WTC11 (cell line): ENCODE measurements at regions not wholly inside any gene's neighbourhood (a gene's known extent, or its start where the extent isn't known, plus 50 kb on each side); places are given as distances from the start of the nearest gene placed in this dataset.

Source experiments
- ATAC-seq: fragments of 200-7000 bp; cut with Tn5 transposase; 2 replicates; pipeline ENCODE4 v1.10.0; 2021; ENCODE audit warnings: mild to moderate bottlenecking, moderate library complexity
- CTCF ChIA-PET: fragments of 300-600 bp; sonication (Branson Sonifier 250); formaldehyde crosslinking; loops from one replicate; lab custom pipeline; 2021; ENCODE audit warnings: antibody characterized with exemption; lab: Charles Lee
- POLR2A ChIA-PET: fragments of 350-600 bp; sonication (Branson Sonifier 250); formaldehyde crosslinking; loops from one replicate; lab custom pipeline; 2021; ENCODE audit warnings: antibody characterized with exemption; lab: Charles Lee
- DNase-seq: peaks from one replicate; pipeline ENCODE4 v3.0.0; 2021; ENCODE audit warnings: low spot score
- H3K27ac Mint-ChIP-seq: 2 replicates; pipeline ENCODE4 v1.8.0; 2021; ENCODE audit warnings: mixed read lengths
- H3K27me3 Mint-ChIP-seq: 2 replicates; pipeline ENCODE4 v1.8.0; 2021; ENCODE audit warnings: low read depth, mild to moderate bottlenecking, moderate library complexity, mixed read lengths
- H3K36me3 Mint-ChIP-seq: 2 replicates; pipeline ENCODE4 v1.8.0; 2021; ENCODE audit warnings: mixed read lengths
- H3K4me1 Mint-ChIP-seq: 2 replicates; pipeline ENCODE4 v1.8.0; 2022; ENCODE audit warnings: mixed read lengths
- H3K4me3 Mint-ChIP-seq: 2 replicates; pipeline ENCODE4 v1.8.0; 2021; ENCODE audit warnings: mild to moderate bottlenecking, moderate library complexity, mixed read lengths
- H3K9me3 Mint-ChIP-seq: 2 replicates; pipeline ENCODE4 v1.8.0; 2021; ENCODE audit warnings: mixed read lengths
- ATF1 ChIP-seq: sonication (generic); formaldehyde crosslinking; IDR thresholded peaks from 2 replicates; pipeline ENCODE4 v1.8.1; 2023; ENCODE audit warnings: mild to moderate bottlenecking, moderate library complexity, missing genetic modification reagents
- CBFB ChIP-seq: sonication (generic); formaldehyde crosslinking; IDR thresholded peaks from 2 replicates; pipeline ENCODE4 v1.8.1; 2022; ENCODE audit warnings: mild to moderate bottlenecking, low read depth, missing genetic modification reagents
- ELF4 ChIP-seq: sonication (generic); formaldehyde crosslinking; IDR thresholded peaks from 2 replicates; pipeline ENCODE4 v1.8.1; 2022; ENCODE audit warnings: low read depth, mild to moderate bottlenecking, moderate library complexity, missing genetic modification reagents
- EMX1 ChIP-seq: fragments of 250-450 bp; sonication (Bioruptor Pico); IDR thresholded peaks from 2 replicates; pipeline ENCODE4 v1.8.0; 2021; ENCODE audit warnings: mild to moderate bottlenecking
- FOXP1 ChIP-seq: sonication (generic); formaldehyde crosslinking; IDR thresholded peaks from 2 replicates; pipeline ENCODE4 v1.8.0; 2022; ENCODE audit warnings: missing genetic modification reagents, mild to moderate bottlenecking, moderate library complexity, borderline replicate concordance
- GRHL2 ChIP-seq: fragments of 250-450 bp; sonication (Bioruptor Pico); IDR thresholded peaks from 2 replicates; pipeline ENCODE4 v1.8.0; 2022; ENCODE audit warnings: mild to moderate bottlenecking, moderate library complexity; ENCODE audit not compliant: insufficient replicate concordance, severe bottlenecking
- GTF2I ChIP-seq: fragments of 250-450 bp; sonication (Bioruptor Pico); conservative IDR thresholded peaks from 2 replicates; pipeline ENCODE4 v1.4.0; 2021; ENCODE audit warnings: mild to moderate bottlenecking
- HMGA2 ChIP-seq: fragments of 250-450 bp; sonication (Bioruptor Pico); IDR thresholded peaks from 2 replicates; pipeline ENCODE4 v1.4.0; 2021; ENCODE audit warnings: mild to moderate bottlenecking, moderate library complexity
- IRF2 ChIP-seq: sonication (generic); formaldehyde crosslinking; IDR thresholded peaks from 2 replicates; pipeline ENCODE4 v1.8.0; 2022; ENCODE audit warnings: low read depth, missing genetic modification reagents, borderline replicate concordance
- JUN ChIP-seq: sonication (generic); formaldehyde crosslinking; IDR thresholded peaks from 2 replicates; pipeline ENCODE4 v1.8.0; 2023; ENCODE audit warnings: mild to moderate bottlenecking, missing genetic modification reagents
- MLX ChIP-seq: sonication (generic); formaldehyde crosslinking; IDR thresholded peaks from 2 replicates; pipeline ENCODE4 v1.8.1; 2023; ENCODE audit warnings: mild to moderate bottlenecking, missing genetic modification reagents, moderate library complexity
- MXD4 ChIP-seq: fragments of 250-450 bp; sonication (Bioruptor Pico); IDR thresholded peaks from 2 replicates; pipeline ENCODE4 v1.8.0; 2021; ENCODE audit warnings: mild to moderate bottlenecking, moderate library complexity, borderline replicate concordance
- NFYB ChIP-seq: sonication (generic); formaldehyde crosslinking; conservative IDR thresholded peaks from 2 replicates; pipeline ENCODE4 v1.8.0; 2022; ENCODE audit warnings: low read depth, missing genetic modification reagents
- OVOL2 ChIP-seq: fragments of 250-450 bp; sonication (Bioruptor Pico); IDR thresholded peaks from 2 replicates; pipeline ENCODE4 v1.9.0; 2021; ENCODE audit warnings: mild to moderate bottlenecking, borderline replicate concordance
- PRDM15 ChIP-seq: sonication (generic); formaldehyde crosslinking; IDR thresholded peaks from 2 replicates; pipeline ENCODE4 v1.8.0; 2022; ENCODE audit warnings: missing genetic modification reagents
- PREB ChIP-seq: sonication (generic); formaldehyde crosslinking; IDR thresholded peaks from 2 replicates; pipeline ENCODE4 v1.8.1; 2022; ENCODE audit warnings: mild to moderate bottlenecking, missing genetic modification reagents, moderate library complexity, borderline replicate concordance
- PRRX2 ChIP-seq: fragments of 250-450 bp; sonication (Bioruptor Pico); IDR thresholded peaks from 2 replicates; pipeline ENCODE4 v1.8.0; 2021; ENCODE audit warnings: mild to moderate bottlenecking
- SOX15 ChIP-seq: fragments of 250-450 bp; sonication (Bioruptor Pico); IDR thresholded peaks from 2 replicates; pipeline ENCODE4 v1.9.0; 2021; ENCODE audit warnings: mild to moderate bottlenecking
- ZNF219 ChIP-seq: sonication (generic); formaldehyde crosslinking; IDR thresholded peaks from 2 replicates; pipeline ENCODE4 v1.8.0; 2023; ENCODE audit warnings: missing genetic modification reagents, mild to moderate bottlenecking, borderline replicate concordance
- TF ChIP-seq, protein P1 (sequence below): sonication (generic); formaldehyde crosslinking; IDR thresholded peaks from 2 replicates; pipeline ENCODE4 v1.8.1; 2022; ENCODE audit warnings: missing genetic modification reagents, borderline replicate concordance
- TF ChIP-seq, protein P2 (sequence below): sonication (generic); formaldehyde crosslinking; IDR thresholded peaks from 2 replicates; pipeline ENCODE4 v1.8.1; 2022; ENCODE audit warnings: low read depth, missing genetic modification reagents, borderline replicate concordance
- TF ChIP-seq, protein P3 (sequence below): sonication (generic); formaldehyde crosslinking; IDR thresholded peaks from 2 replicates; pipeline ENCODE4 v1.8.1; 2023; ENCODE audit warnings: mild to moderate bottlenecking, moderate library complexity, missing genetic modification reagents
- TF ChIP-seq, protein P4 (sequence below): sonication (generic); formaldehyde crosslinking; IDR thresholded peaks from 2 replicates; pipeline ENCODE4 v1.8.1; 2022; ENCODE audit warnings: low read depth, mild to moderate bottlenecking, moderate library complexity, missing genetic modification reagents, borderline replicate concordance

- TF ChIP-seq, protein P1, sequence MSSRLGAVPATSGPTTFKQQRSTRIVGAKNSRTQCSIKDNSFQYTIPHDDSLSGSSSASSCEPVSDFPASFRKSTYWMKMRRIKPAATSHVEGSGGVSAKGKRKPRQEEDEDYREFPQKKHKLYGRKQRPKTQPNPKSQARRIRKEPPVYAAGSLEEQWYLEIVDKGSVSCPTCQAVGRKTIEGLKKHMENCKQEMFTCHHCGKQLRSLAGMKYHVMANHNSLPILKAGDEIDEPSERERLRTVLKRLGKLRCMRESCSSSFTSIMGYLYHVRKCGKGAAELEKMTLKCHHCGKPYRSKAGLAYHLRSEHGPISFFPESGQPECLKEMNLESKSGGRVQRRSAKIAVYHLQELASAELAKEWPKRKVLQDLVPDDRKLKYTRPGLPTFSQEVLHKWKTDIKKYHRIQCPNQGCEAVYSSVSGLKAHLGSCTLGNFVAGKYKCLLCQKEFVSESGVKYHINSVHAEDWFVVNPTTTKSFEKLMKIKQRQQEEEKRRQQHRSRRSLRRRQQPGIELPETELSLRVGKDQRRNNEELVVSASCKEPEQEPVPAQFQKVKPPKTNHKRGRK (CRISPR knock-in tag): no peak
- no peak for TF ChIP-seq SOX15 (CRISPR knock-in tag)
- TF ChIP-seq FOXP1 (CRISPR knock-in tag): no peak
- TF ChIP-seq, protein P2, sequence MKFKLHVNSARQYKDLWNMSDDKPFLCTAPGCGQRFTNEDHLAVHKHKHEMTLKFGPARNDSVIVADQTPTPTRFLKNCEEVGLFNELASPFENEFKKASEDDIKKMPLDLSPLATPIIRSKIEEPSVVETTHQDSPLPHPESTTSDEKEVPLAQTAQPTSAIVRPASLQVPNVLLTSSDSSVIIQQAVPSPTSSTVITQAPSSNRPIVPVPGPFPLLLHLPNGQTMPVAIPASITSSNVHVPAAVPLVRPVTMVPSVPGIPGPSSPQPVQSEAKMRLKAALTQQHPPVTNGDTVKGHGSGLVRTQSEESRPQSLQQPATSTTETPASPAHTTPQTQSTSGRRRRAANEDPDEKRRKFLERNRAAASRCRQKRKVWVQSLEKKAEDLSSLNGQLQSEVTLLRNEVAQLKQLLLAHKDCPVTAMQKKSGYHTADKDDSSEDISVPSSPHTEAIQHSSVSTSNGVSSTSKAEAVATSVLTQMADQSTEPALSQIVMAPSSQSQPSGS (CRISPR knock-in tag): no peak
- TF ChIP-seq CBFB (CRISPR knock-in tag): no peak
- no peak for TF ChIP-seq IRF2 (CRISPR knock-in tag)
- TF ChIP-seq, protein P3, sequence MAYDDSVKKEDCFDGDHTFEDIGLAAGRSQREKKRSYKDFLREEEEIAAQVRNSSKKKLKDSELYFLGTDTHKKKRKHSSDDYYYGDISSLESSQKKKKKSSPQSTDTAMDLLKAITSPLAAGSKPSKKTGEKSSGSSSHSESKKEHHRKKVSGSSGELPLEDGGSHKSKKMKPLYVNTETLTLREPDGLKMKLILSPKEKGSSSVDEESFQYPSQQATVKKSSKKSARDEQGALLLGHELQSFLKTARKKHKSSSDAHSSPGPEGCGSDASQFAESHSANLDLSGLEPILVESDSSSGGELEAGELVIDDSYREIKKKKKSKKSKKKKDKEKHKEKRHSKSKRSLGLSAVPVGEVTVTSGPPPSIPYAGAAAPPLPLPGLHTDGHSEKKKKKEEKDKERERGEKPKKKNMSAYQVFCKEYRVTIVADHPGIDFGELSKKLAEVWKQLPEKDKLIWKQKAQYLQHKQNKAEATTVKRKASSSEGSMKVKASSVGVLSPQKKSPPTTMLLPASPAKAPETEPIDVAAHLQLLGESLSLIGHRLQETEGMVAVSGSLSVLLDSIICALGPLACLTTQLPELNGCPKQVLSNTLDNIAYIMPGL (CRISPR knock-in tag): no peak
- no peak for TF ChIP-seq MLX (CRISPR knock-in tag)
- no peak for TF ChIP-seq MXD4 (CRISPR knock-in tag)
- TF ChIP-seq ELF4 (CRISPR knock-in tag): no peak
Observed at GRCh38 chr2:19059076-19059475, 299.3 kb downstream of the OSR1 start (continued).

DNA sequence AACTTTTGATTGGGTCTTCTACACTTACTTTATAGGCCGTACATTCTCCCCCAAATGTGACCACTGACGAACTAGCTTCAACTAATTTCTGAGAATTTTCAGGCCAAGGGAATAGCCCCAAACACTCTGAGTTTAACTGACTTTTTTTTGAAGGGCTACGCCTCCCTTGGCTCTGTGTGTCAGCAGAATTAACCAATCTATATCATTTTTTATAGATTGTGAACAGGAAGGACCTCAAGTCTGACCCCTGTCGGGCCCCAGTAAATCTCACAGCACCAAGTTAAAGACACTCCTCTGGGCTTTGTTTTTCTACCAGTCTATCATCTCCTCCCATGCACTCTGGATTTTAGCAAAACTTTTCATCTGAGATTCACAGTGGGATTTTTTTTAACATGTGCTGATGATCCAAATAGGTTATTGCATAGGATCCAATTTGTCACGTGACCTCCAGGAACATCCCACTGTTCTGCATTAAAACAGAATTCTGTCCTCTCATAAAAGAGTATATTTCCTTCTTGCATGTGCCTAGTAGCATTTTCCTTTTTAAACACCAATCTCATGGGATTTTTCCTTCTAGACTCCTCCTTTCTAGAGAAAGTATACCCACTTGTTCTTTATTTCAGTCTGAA lies 307.1 kb downstream of the OSR1 start:
- Mint-ChIP-seq H3K4me3 (no peak overlapping the region), H3K9me3 (peaks cover 5% of the 10 kb centered on the region), H3K27me3 (no peaks in the 10 kb centered on the region), H3K36me3 (no peaks in the 10 kb centered on the region), H3K27ac (no peak overlapping the region), H3K4me1 (no peaks in the 10 kb centered on the region)
- no peak for DNase-seq
- ATAC-seq: no peak
- POLR2A ChIA-PET: no interaction called here
- CTCF ChIA-PET: no interaction called here
- TF ChIP-seq OVOL2 (CRISPR knock-in tag) (no peak), IRF2 (CRISPR knock-in tag) (no peak), EMX1 (CRISPR knock-in tag) (no peak), JUN (no peak), HMGA2 (no peak), GRHL2 (CRISPR knock-in tag) (no peak), ATF1 (no peak), NFYB (CRISPR knock-in tag) (no peak), PREB (CRISPR knock-in tag) (no peak), ZNF219 (CRISPR knock-in tag) (no peak), PRDM15 (CRISPR knock-in tag) (no peak), PRRX2 (no peak), GTF2I (no peak)
- TF ChIP-seq, protein P3 (CRISPR knock-in tag): no peak
- TF ChIP-seq, protein P4, sequence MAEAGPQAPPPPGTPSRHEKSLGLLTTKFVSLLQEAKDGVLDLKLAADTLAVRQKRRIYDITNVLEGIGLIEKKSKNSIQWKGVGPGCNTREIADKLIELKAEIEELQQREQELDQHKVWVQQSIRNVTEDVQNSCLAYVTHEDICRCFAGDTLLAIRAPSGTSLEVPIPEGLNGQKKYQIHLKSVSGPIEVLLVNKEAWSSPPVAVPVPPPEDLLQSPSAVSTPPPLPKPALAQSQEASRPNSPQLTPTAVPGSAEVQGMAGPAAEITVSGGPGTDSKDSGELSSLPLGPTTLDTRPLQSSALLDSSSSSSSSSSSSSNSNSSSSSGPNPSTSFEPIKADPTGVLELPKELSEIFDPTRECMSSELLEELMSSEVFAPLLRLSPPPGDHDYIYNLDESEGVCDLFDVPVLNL (CRISPR knock-in tag): no peak
